Tibial nerve (tissue), 4 donors: ENCODE measurements at regions not wholly inside any gene's neighbourhood (a gene's known extent, or its start where the extent isn't known, plus 50 kb on each side); places are given as distances from the start of the nearest gene placed in this dataset.

Experiments
- DNase-seq, 2 donors: peaks; one replicate each; pipeline ENCODE4 v3.0.0-alpha.2; 2019; ENCODE audit warnings: low spot score in 2 of 2
- H3K27ac ChIP-seq, 4 donors: fragments of 200-600 bp; sonication (generic) in 3 of 4; one replicate each; pipeline ENCODE4 v1.5.1; 2017 to 2019; ENCODE audit warnings: mild to moderate bottlenecking in 1 of 4
- H3K27me3 ChIP-seq, 2 donors: fragments of 200-600 bp; sonication (generic) in 1 of 2; one replicate each; pipeline versions ENCODE4 v1.5.1 to v1.6.0; 2017 to 2019
- H3K36me3 ChIP-seq, 3 donors: fragments of 200-600 bp; sonication (generic); one replicate each; pipeline ENCODE4 v1.5.1; 2018 to 2019
- H3K4me1 ChIP-seq, 4 donors: fragments of 200-600 bp; sonication (generic) in 3 of 4; one replicate each; pipeline ENCODE4 v1.5.1; 2017 to 2019
- H3K4me3 ChIP-seq, 4 donors: fragments of 200-600 bp; sonication (generic) in 3 of 4; one replicate each; pipeline ENCODE4 v1.5.1; 2017 to 2019; ENCODE audit warnings: mild to moderate bottlenecking in 1 of 4, moderate library complexity in 1 of 4
- H3K9me3 ChIP-seq, 4 donors: fragments of 200-600 bp; sonication (generic) in 3 of 4; one replicate each; pipeline ENCODE4 v1.5.1; 2017 to 2019
- CTCF ChIP-seq, 5 experiments: fragments of 200-600 bp in 3 of 5; fragments of 450-650 bp in 2 of 5; sonication (generic) in 3 of 5; IDR thresholded peaks; one replicate each; pipeline ENCODE4 v1.5.1; 2016 to 2019; ENCODE audit warnings: antibody characterized with exemption in 5 of 5, mild to moderate bottlenecking in 3 of 5, moderate library complexity in 2 of 5
- EP300 ChIP-seq, 2 donors: sonication (generic); formaldehyde crosslinking; IDR thresholded peaks; one replicate each; pipeline ENCODE4 v1.6.1; 2017; ENCODE audit warnings: antibody characterized with exemption in 2 of 2, mild to moderate bottlenecking in 1 of 2
- POLR2A ChIP-seq, 2 donors: fragments of 450-650 bp; IDR thresholded peaks; one replicate each; pipeline ENCODE4 v1.6.1; 2017; ENCODE audit warnings: antibody characterized with exemption in 2 of 2, mild to moderate bottlenecking in 2 of 2, moderate library complexity in 2 of 2
- WGBS, 2 donors: methylation state at CpG; one replicate each; pipeline ENCODE4 v1.1.5; 2018; 5-methylcytosine and 5-hydroxymethylcytosine counted together

DNA sequence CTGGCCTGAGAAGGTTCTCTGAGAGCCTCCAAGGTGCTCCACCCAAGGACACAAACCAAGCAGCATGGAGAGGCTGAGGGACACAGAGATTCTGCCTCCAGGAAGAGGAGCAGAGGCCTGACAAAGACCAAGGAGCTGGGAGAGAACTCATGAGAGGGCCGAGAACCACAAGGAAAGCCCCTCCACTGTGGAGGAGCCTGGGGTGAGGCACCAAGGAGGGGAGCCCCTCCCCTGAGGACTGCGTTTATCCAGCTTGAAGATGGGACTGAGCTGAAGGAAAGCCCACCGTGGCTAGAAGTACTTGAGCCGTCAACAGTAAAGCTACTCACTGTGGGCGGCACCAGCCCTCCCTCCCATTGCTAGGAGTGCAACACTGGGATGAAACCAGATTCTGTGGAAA, 63.1 kb upstream of the MEF2A start:
- WGBS, 2 donors = 79 to 91% methylated on average over 5 of the region's 5 CpGs

GRCh38 chr15:99503411-99503810, 62.4 kb upstream of the MEF2A start:
- WGBS, 2 donors = 83 to 85% methylated on average over 11 of the region's 11 CpGs
- Histone ChIP-seq H3K9me3 (no peaks in the 10 kb centered on the region), H3K27me3 (no peaks in the 10 kb centered on the region), H3K4me1 (peaks cover 0 to 24% (median 3%) of the 10 kb centered on the region in 4 donors), H3K27ac (no peak overlapping the region), H3K36me3 (no peaks in the 10 kb centered on the region), H3K4me3 (no peak overlapping the region)
- DNase-seq = no peak
- no peak for TF ChIP-seq EP300 (IDR thresholded peaks at IDR 0.05)
- no peak for TF ChIP-seq CTCF (IDR thresholded peaks at IDR 0.05)
- no peak for TF ChIP-seq POLR2A (IDR thresholded peaks at IDR 0.05)

More for the DNA sequence above, 63.1 kb upstream of the MEF2A start:
- H3K36me3 ChIP-seq = no peaks in the 10 kb centered on the region
- no peak for DNase-seq
- no peaks in the 10 kb centered on the region for H3K27me3 ChIP-seq
- H3K4me3 ChIP-seq = no peak overlapping the region
- H3K27ac ChIP-seq = no peak overlapping the region
- peaks cover 0 to 17% (median 3%) of the 10 kb centered on the region in 4 donors for H3K4me1 ChIP-seq
- TF ChIP-seq POLR2A (IDR thresholded peaks at IDR 0.05) = no peak
- no peaks in the 10 kb centered on the region for H3K9me3 ChIP-seq

- TF ChIP-seq EP300 (IDR thresholded peaks at IDR 0.05) (no peak), CTCF (IDR thresholded peaks at IDR 0.05) (no peak), POLR2A (IDR thresholded peaks at IDR 0.05) (no peak)
- no peaks in the 10 kb centered on the region for H3K36me3 ChIP-seq
- peaks cover 0 to 25% (median 3%) of the 10 kb centered on the region in 4 donors for H3K4me1 ChIP-seq
- 85 to 90% methylated on average over 8 to 9 of the region's 9 CpGs for WGBS, 2 donors
- H3K9me3 ChIP-seq = no peaks in the 10 kb centered on the region
- no peaks in the 10 kb centered on the region for H3K27me3 ChIP-seq
- H3K27ac ChIP-seq = peak overlapping the region in 2 of 4 donors; percentile 6 to 23
- H3K4me3 ChIP-seq = no peak overlapping the region
- DNase-seq = no peak
Measured at GRCh38 chr15:99504071-99504822, 61.5 kb upstream of the MEF2A start.

DNA sequence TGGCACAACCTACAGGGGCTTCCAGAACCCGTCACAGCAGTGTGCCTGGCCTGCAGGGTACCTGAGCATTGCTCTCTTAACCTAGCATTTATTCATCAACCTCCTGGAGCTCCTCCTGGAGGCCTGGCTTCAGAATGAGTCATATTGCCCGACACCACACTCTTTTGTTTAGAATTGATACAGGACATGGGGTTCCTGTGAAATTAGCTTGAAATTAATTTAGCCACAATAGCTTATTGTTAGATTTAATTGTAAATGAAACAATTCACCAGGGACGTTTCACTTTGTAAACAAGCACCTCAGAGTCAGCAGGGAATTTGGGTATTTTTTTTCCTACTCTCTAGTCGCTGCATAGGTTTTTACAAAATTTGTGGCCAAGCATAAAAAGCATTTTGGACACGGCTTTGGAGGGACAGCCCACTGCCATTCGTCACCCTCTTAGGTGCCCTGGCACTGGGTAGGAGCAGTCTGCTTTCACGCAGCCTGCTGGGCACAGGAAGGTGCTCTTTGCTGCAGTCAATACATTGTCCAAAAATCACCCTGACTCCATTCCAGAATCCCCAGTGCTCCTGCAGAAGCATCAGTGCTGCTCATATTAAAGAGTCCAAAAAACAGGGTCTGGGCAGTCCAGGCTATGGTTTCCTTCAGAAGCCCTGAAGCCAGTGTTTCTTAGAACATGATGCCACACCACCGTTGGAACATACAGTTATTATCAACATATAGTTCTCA, 60.8 kb upstream of the MEF2A start:
- H3K4me1 ChIP-seq = peaks cover 0 to 25% (median 3%) of the 10 kb centered on the region in 4 donors
- no peak overlapping the region for H3K4me3 ChIP-seq
- H3K36me3 ChIP-seq = no peaks in the 10 kb centered on the region
- H3K27ac ChIP-seq = peak overlapping the region in 2 of 4 donors; percentile 6 to 23
- H3K9me3 ChIP-seq = no peaks in the 10 kb centered on the region
- no peaks in the 10 kb centered on the region for H3K27me3 ChIP-seq
- TF ChIP-seq CTCF (IDR thresholded peaks at IDR 0.05) = no peak
- TF ChIP-seq EP300 (IDR thresholded peaks at IDR 0.05) = no peak
- TF ChIP-seq POLR2A (IDR thresholded peaks at IDR 0.05) = no peak
- 74 to 78% methylated on average over 8 of the region's 8 CpGs for WGBS, 2 donors
- no peak for DNase-seq

GRCh38 chr15:99506399-99506798, 59.4 kb upstream of the MEF2A start:
- H3K9me3 ChIP-seq = no peaks in the 10 kb centered on the region
- H3K4me1 ChIP-seq = peaks cover 0 to 31% (median 3%) of the 10 kb centered on the region in 4 donors
- no peak overlapping the region for H3K4me3 ChIP-seq
- 96 to 97% methylated on average over 3 of the region's 3 CpGs for WGBS, 2 donors
- no peaks in the 10 kb centered on the region for H3K36me3 ChIP-seq
- TF ChIP-seq POLR2A (IDR thresholded peaks at IDR 0.05) = no peak
- TF ChIP-seq EP300 (IDR thresholded peaks at IDR 0.05) = no peak
- TF ChIP-seq CTCF (IDR thresholded peaks at IDR 0.05) = no peak
- H3K27ac ChIP-seq = no peak overlapping the region
- no peaks in the 10 kb centered on the region for H3K27me3 ChIP-seq
- DNase-seq = no peak
